GM21825 (cell line): ENCODE measurements at regions not wholly inside any gene's neighbourhood (a gene's known extent, or its start where the extent isn't known, plus 50 kb on each side); places are given as distances from the start of the nearest gene placed in this dataset.

ENCODE experiments used
- ATAC-seq: cut with Tn5 transposase; IDR thresholded peaks from one replicate; pipeline ENCODE4 v1.9.1; 2021; ENCODE audit warnings: mild to moderate bottlenecking, moderate library complexity; ENCODE audit not compliant: unreplicated experiment

DNA sequence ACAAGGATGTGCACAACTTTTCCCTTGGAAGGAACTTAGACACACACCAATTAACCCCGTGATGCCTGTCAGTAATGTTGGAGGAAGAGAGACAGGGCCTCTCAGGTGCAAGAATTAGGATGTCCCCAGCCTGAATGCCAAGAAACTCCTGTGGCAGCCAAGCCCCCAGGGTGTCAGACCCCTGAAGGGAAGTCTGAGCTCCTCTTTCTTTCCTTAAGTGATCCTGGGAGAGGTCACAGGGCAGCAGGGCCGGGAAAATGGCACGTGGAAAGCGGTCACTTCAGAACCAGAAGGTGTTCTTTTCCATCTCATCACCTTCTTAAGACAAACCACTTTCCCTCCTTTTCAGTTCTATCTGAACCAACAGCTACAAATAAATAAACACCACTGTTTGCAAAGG, 185.9 kb downstream of the ANAPC1 start:
- no peak for ATAC-seq

- ATAC-seq = no peak
Observed at GRCh38 chr2:111698743-111699554, 185.0 kb downstream of the ANAPC1 start.

- ATAC-seq = no peak
Observed at GRCh38 chr2:111701266-111701665, 182.7 kb downstream of the ANAPC1 start.

- ATAC-seq = no peak
Observed at GRCh38 chr2:111701798-111702118, 182.2 kb downstream of the ANAPC1 start.

DNA sequence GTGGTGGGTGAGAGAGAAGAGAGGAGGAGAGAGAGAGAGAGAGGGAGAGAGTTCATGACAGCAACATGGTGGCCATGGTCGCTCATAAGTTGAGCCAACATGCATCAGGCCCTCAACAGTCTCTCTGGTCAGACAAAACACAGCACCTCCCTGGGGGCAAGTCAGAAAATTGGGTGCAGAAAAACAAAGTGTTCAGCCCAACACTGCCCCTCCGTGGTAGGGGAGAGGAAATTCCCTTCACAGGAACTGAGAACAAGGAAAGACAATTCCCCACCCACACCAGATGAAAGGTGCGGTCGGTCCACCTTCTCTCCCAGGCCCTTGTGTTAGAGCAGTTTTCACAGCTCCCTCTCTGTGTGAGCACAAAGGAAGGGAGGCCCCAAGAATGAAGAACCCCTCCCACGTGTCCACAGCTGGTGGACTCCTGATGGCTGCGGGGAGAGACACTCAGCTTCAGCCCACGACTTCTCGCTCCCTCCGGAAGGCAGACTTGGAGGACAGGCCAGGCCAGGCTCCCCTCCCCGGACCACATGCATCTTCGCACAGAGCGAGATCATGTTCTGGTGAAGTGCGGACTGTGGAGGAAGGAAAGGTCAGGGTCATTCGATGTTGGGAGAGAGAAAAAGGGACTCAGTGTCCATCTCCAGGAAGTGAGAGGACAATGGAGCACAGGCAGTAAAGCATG, 181.7 kb downstream of the ANAPC1 start:
- no peak for ATAC-seq

GRCh38 chr2:111702804-111703196, 181.2 kb downstream of the ANAPC1 start:
- no peak for ATAC-seq

DNA sequence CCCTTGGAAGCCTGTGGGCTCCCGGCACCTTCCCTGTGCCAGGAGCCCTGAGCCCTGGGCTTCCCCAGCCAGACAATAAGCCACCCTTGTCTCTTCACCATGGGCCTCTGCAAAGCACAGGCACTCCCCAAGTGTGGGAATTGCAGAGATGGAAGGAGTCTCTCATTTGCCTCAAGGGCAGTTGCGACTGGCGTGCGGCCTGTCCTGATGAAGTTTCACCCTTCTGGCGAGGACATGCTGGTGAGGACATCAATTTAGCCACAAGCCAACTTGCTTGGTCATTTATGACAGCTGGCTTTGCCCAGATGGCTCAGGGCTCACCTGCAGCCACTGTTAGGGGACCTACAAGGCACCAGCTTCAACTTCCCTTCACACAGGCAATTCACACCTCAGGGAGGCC, 180.2 kb downstream of the ANAPC1 start:
- ATAC-seq = no peak

DNA sequence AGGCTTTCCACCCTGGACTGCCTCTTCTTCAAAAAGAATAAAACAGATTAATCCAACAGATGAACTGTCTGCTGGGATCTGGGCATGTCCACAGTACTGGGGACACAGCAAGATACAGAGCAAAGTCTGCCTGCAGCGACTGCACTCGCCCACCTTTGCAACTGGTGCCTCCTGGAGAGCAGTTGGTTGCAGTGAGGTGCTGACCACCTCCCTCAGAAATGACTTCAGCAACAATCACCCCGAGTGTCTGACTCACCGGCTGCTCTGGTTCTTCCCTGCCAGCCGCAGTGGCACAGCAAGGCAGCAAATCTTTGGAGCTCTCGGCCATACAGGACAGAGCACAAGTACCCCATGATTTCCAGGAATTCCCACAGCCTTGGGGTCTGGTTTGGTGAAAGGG, 179.7 kb downstream of the ANAPC1 start:
- no peak for ATAC-seq

DNA sequence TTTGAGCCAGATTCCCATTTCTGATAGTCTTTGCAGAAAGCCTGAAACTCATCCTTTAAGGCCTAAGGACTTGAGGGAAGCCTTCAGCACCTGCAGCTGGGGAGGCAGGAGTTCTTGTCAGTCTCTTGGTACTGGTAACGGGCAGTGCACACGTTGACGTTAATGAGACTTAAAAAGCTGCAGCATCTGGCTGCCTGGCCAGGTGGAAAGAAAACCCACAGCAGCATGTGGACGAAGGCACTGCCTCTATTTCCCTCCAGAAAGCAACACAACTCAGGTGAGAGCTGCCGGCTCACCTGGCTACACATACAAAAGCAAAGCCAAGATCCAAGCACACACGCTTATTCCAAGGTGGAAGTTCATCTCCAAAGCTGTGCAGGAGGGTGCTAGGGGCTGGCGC, 178.8 kb downstream of the ANAPC1 start:
- peak; percentile 27 for ATAC-seq

DNA sequence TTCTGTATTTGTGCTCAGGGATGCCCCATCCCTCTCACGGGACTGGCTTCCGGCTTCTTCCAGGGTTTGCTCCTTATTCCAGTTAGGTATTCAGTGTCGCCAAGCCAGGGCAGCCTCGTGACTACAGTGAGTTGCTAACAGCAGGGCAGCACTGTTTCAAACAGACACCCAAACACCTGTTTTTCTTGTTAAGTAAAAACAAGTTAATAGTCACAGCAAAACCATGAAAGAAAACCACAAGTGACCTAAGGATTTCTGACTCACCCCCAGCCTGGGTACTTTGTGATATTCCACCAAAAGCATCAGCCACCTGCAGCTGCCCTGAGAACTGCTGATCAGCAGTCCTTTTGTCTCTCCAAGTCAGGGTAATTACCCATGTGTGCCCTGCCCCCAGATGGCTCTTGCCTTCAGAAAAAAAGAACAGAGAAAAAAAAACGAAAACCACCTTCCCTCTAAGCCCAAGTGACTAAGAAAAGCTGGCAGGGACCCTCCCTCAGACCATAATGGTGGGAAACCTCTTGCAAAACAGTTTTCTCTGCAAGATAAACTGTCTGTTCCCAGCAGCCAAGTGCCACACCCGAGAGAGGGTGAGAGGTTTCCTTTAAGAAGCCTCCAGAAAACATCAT, 178.2 kb downstream of the ANAPC1 start:
- ATAC-seq = peak; percentile 91

- ATAC-seq = no peak
Observed at GRCh38 chr2:111706481-111707001, 177.5 kb downstream of the ANAPC1 start.

DNA sequence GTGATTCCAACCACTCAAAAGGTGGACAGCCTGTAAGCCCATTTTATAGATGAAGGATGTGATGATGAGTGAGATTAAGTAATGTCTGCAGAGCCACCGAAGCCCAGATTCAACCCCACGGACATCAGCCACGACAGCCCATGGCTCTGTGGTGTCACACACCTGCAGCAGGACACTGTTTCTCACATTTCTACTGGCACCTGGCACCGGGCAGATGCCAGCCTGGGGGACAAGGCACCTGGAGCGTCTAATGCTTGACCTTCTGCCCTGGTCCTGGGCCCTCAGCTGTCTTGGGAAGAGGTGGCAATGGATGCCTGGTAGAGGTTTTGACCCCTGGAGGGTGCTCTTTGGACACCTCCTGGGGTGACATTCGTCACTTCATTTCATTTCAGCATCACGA, 176.3 kb downstream of the ANAPC1 start:
- ATAC-seq = no peak

DNA sequence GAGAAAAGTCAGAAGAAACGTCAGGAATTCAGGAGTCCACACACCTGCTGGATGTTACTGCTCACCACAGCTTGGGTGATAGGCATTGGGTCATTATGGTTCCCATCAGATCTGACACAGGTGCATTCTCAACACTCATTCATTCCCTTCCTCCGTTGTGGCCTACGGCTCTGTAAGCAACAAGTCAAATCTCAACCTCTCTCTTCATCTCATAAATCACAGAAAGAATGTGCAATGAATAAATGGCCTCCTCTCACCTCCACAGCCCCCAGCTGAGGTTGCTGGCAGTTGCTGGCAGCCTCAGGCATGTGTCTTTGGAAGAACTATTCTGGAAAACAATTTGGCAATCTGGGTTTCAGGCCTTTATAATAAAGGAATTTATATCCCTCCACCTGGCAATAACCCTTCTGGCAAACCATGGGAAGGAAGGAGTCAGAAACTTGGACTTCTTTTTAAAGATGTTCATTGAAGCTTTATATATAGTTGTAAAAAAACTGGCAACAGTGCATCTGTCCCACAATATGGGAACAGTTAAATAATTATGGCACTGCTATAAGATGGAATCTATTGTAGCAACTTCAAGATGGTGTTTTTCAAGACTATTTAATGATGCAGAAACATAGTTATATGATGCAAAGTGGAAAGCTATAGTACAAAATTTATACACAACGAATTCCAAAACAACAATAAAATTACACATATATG, 175.4 kb downstream of the ANAPC1 start:
- ATAC-seq = no peak

- no peak for ATAC-seq
Observed at GRCh38 chr2:111709321-111709720, 174.7 kb downstream of the ANAPC1 start.

DNA sequence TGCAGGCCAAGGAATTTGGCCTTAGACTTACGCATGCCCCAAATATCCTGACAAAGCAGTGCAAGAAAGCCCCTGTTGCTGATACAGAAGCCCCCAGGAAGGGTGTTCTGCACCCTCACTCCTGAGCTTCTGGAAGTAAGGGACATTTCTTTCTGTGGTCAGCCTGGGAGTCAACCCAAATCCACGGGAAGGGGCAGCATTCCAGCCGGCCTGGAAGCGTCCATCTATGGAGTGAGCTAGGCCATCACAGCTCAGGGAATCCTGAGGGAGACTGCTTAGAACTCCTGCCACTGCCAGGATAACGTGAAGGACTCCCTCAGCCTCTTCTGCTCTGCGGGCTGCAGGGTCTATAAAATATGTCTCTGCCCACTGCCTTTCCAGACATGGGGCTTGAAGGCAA, 173.9 kb downstream of the ANAPC1 start:
- no peak for ATAC-seq

- ATAC-seq = no peak
Observed at GRCh38 chr2:111710613-111711012, 173.4 kb downstream of the ANAPC1 start.

DNA sequence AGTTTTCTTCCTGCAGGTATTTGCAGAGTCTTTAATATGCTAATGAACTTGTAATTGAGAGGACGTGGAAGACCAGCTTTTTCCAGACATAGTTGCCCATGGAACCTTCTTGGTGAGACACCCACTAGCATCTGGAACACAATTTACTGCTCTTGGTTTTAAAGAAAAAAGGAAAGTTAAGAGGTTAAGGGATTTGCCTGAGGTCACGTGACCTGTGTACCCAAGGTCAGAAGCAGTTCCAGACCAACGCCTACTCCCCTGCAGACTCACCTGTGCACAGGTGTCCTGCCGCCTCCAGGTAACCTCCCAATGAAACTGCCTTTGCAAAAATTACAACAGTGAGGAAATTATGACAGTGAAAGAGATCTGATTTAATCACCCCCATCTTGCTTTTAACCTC, 172.7 kb downstream of the ANAPC1 start:
- no peak for ATAC-seq

DNA sequence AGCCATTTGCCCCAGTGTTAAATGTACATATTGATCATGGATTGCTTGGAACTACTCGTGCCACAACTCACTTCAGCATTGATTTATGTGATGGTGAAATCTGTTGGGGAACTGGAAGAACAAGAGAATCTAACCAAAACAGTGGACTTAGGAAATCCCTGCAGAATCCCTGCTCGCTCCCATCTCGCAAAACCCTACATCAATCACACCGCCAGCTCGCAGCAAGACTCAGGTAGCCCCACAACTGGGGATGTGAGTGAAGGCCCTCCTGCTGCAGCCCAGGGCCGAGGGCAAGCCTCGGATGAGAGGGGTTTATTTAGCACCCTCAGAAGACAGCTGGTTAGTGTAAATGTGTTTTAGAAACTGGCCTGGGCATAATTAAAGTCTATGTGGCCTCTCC, 171.6 kb downstream of the ANAPC1 start:
- ATAC-seq = no peak

- no peak for ATAC-seq
Observed at GRCh38 chr2:111712940-111713515, 171.0 kb downstream of the ANAPC1 start.

GRCh38 chr2:111715987-111716904, 167.7 kb downstream of the ANAPC1 start:
- no peak for ATAC-seq
